ENCODE measurements at regions not wholly inside any gene's neighbourhood (a gene's known extent, or its start where the extent isn't known, plus 50 kb on each side); places are given as distances from the start of the nearest gene placed in this dataset.

GRCh38 chr5:45105491-45105994, 296.8 kb downstream of the MRPS30 start:
- TF ChIP-seq PATZ1 (CRISPR knock-in tag; IDR thresholded peaks at IDR 0.05) (no peak), ZNF24 (IDR thresholded peaks at IDR 0.05) (no peak), ZNF446 (CRISPR knock-in tag; IDR thresholded peaks at IDR 0.05) (no peak), CTCF (CRISPR knock-in tag; IDR thresholded peaks at IDR 0.05) (no peak), POLR2AphosphoS5 (IDR thresholded peaks at IDR 0.05; ENCODE audit: low read depth, low read length) (no peak), MZF1 (CRISPR knock-in tag; IDR thresholded peaks at IDR 0.05; ENCODE audit: borderline replicate concordance) (no peak), THAP11 (CRISPR knock-in tag; IDR thresholded peaks at IDR 0.05) (no peak), CBX5 (CRISPR knock-in tag; IDR thresholded peaks at IDR 0.05; ENCODE audit: borderline replicate concordance) (no peak), ZBTB1 (CRISPR knock-in tag; IDR thresholded peaks at IDR 0.05; ENCODE audit: borderline replicate concordance) (no peak), EZH2 (conservative IDR thresholded peaks at IDR 0.05; ENCODE audit: low read depth, low read length) (no peak), FOXO4 (CRISPR knock-in tag; conservative IDR thresholded peaks at IDR 0.05) (no peak), TERF1 (CRISPR knock-in tag; IDR thresholded peaks at IDR 0.05) (no peak), POLR2A (IDR thresholded peaks at IDR 0.05; ENCODE audit: insufficient read depth in 1 of 2, low read depth in 2 of 2, low read length in 2 of 2) (no peak)
